K562 (cell line): ENCODE measurements at regions not wholly inside any gene's neighbourhood (a gene's known extent, or its start where the extent isn't known, plus 50 kb on each side); places are given as distances from the start of the nearest gene placed in this dataset.

Experiments used
- ATAC-seq: fragments of 200-7000 bp; cut with Tn5 transposase; 3 replicates; pipeline ENCODE4 v1.9.1; 2020; ENCODE audit warnings: moderate library complexity
- BruUV-seq: library from RNA; stranded (reverse); fragments of 400-500 nt; replicated peaks from 2 replicates; lab custom pipeline; 2021; lab: Mats Ljungman, UMichigan
- CTCF ChIA-PET: fragments of 300-600 bp; formaldehyde crosslinking; extraction: SDS; loops from one replicate; lab custom pipeline; 2021; ENCODE audit warnings: low intra/inter-chr PET ratio; lab: Yijun Ruan, JAX
- POLR2A ChIA-PET: fragments of 300-600, 350-650 bp; sonication (Branson Sonifier 250); formaldehyde crosslinking; extraction: SDS; loops from one replicate; lab custom pipeline; 2021; ENCODE audit warnings: antibody characterized with exemption, inconsistent platforms; lab: Yijun Ruan, JAX
- DNase-seq, 4 experiments: peaks; one replicate each; pipeline versions ENCODE4 v3.0.0 to v3.0.0-alpha.2; 2011 to 2018; ENCODE audit warnings: low spot score in 3 of 4, mixed read lengths in 3 of 4; ENCODE audit errors: extremely low read depth in 1 of 4
- FAIRE-seq: peaks from 2 replicates; lab custom pipeline; 2011; peaks lifted over from hg19 to GRCh38; lab: Jason Lieb, UNC
- H2AFZ ChIP-seq: 2 replicates; pipeline ENCODE4 v1.6.0; 2011; ENCODE audit warnings: low read depth, low read length, control low read depth, inconsistent platforms
- H3K27ac ChIP-seq: fragments of 200-600 bp; 3 replicates; pipeline ENCODE4 v1.8.0; 2011; ENCODE audit warnings: low read depth, mild to moderate bottlenecking, control low read depth, inconsistent platforms, low read length, moderate library complexity, mixed read lengths; ENCODE audit errors: extremely low read depth
- H3K27me3 ChIP-seq, 2 experiments: fragments of 300-600 bp in 1 of 2; 2 replicates in 1 of 2; 3 replicates in 1 of 2; pipeline versions ENCODE4 v1.6.0 to v1.8.0; 2011; ENCODE audit warnings: inconsistent platforms in 2 of 2, low read length in 2 of 2, mild to moderate bottlenecking in 1 of 2, mixed read lengths in 1 of 2, moderate library complexity in 1 of 2; ENCODE audit not compliant: control insufficient read depth in 2 of 2, insufficient read depth in 2 of 2
- H3K36me3 ChIP-seq: fragments of 300-600 bp; 3 replicates; pipeline ENCODE4 v1.8.0; 2011; ENCODE audit warnings: mild to moderate bottlenecking, low read length, inconsistent platforms; ENCODE audit not compliant: control insufficient read depth, insufficient read depth
- H3K4me1 ChIP-seq, 2 experiments: fragments of 200-600 bp in 1 of 2; replicated peaks in 1 of 2; 2 replicates in 1 of 2; 3 replicates in 1 of 2; pipeline versions ENCODE4 v1.5.1 to v1.8.0; 2011; ENCODE audit warnings: inconsistent platforms in 2 of 2, low read length in 2 of 2, mild to moderate bottlenecking in 1 of 2, mixed read lengths in 1 of 2, moderate library complexity in 1 of 2; ENCODE audit not compliant: control insufficient read depth in 2 of 2, insufficient read depth in 2 of 2
- H3K4me2 ChIP-seq: 2 replicates; pipeline ENCODE4 v1.6.1; 2011; ENCODE audit warnings: low read length, control low read depth, inconsistent platforms, mixed read lengths; ENCODE audit not compliant: insufficient read depth
- H3K4me3 ChIP-seq: fragments of 200-600 bp; sonication (generic), shearing (Covaris generic); 2 replicates; pipeline ENCODE4 v1.5.1; 2016; ENCODE audit warnings: control low read depth, inconsistent platforms
- H3K79me2 ChIP-seq: fragments of 200-600 bp; 3 replicates; pipeline ENCODE4 v1.8.0; 2011; ENCODE audit warnings: low read length, inconsistent platforms; ENCODE audit not compliant: control insufficient read depth, insufficient read depth
- H3K9ac ChIP-seq, 2 experiments: 2 replicates each; pipeline versions ENCODE4 v1.6.0 to v1.6.1; 2011; ENCODE audit warnings: low read depth in 2 of 2, low read length in 2 of 2, control low read depth in 1 of 2, inconsistent platforms in 1 of 2, mild to moderate bottlenecking in 1 of 2, mixed read lengths in 1 of 2; ENCODE audit not compliant: insufficient read depth in 1 of 2
- H3K9me1 ChIP-seq: one replicate; pipeline ENCODE4 v1.6.0; 2011; ENCODE audit warnings: inconsistent platforms, mild to moderate bottlenecking, low read length, moderate library complexity; ENCODE audit not compliant: control insufficient read depth, insufficient read depth
- H3K9me3 ChIP-seq: replicated peaks from 2 replicates; pipeline ENCODE4 v1.5.1; 2011; ENCODE audit warnings: low read depth, low read length, inconsistent platforms; ENCODE audit not compliant: control insufficient read depth, insufficient read depth
- H4K20me1 ChIP-seq: replicated peaks from 2 replicates; pipeline ENCODE4 v1.6.1; 2011; ENCODE audit warnings: low read length, inconsistent platforms, mixed read lengths; ENCODE audit not compliant: control insufficient read depth, insufficient read depth
- BCOR ChIP-seq: fragments of 450-650 bp; IDR thresholded peaks from 2 replicates; pipeline ENCODE4 v1.6.1; 2016
- BRF2 ChIP-seq: IDR thresholded peaks from 3 replicates; pipeline ENCODE4 v1.6.1; 2011; ENCODE audit warnings: borderline replicate concordance, mild to moderate bottlenecking; ENCODE audit not compliant: insufficient read length, insufficient read depth
- EHMT2 ChIP-seq: fragments of 450-650 bp; IDR thresholded peaks from 2 replicates; pipeline ENCODE4 v1.6.1; 2018; ENCODE audit warnings: antibody characterized with exemption
- ELF2 ChIP-seq: fragments of 250-450 bp; sonication (Bioruptor Pico); IDR thresholded peaks from 2 replicates; pipeline ENCODE4 v1.5.0; 2021; ENCODE audit warnings: mild to moderate bottlenecking
- HMG20A ChIP-seq: fragments of 450-650 bp; formaldehyde crosslinking; conservative IDR thresholded peaks from 2 replicates; pipeline ENCODE4 v1.4.0; 2020; ENCODE audit warnings: mild to moderate bottlenecking, mixed read lengths
- SNAPC5 ChIP-seq: fragments of 250-450 bp; sonication (Bioruptor Pico); IDR thresholded peaks from 2 replicates; pipeline ENCODE4 v1.8.0; 2021; ENCODE audit warnings: moderate library complexity, mild to moderate bottlenecking, inconsistent platforms
- SUPT5H ChIP-seq: fragments of 450-650 bp; IDR thresholded peaks from 2 replicates; pipeline ENCODE4 v1.6.1; 2016
- TAF15 ChIP-seq: fragments of 200-400 bp; formaldehyde crosslinking; IDR thresholded peaks from 2 replicates; pipeline ENCODE4 v1.6.1; 2017; ENCODE audit warnings: mild to moderate bottlenecking, low read depth, low read length, moderate library complexity
- ZNF140 ChIP-seq: fragments of 250-450 bp; sonication (Bioruptor Pico); IDR thresholded peaks from 2 replicates; pipeline ENCODE4 v1.8.0; 2021; ENCODE audit warnings: moderate library complexity, mild to moderate bottlenecking, inconsistent platforms
- ZNF165 ChIP-seq: fragments of 250-450 bp; sonication (Bioruptor Pico); IDR thresholded peaks from 2 replicates; pipeline ENCODE4 v1.4.0; 2020; ENCODE audit warnings: borderline replicate concordance
- ZNF274 ChIP-seq: IDR thresholded peaks from 2 replicates; pipeline ENCODE4 v1.6.1; 2011; ENCODE audit warnings: low read depth, mild to moderate bottlenecking, low read length, moderate library complexity, borderline replicate concordance
- ZNF282 ChIP-seq: sonication (generic); formaldehyde crosslinking; IDR thresholded peaks from 2 replicates; pipeline ENCODE4 v1.8.1; 2023; ENCODE audit warnings: missing genetic modification reagents
- ZNF316 ChIP-seq: fragments of 450-650 bp; IDR thresholded peaks from 2 replicates; pipeline ENCODE4 v1.6.1; 2016
- ZNF318 ChIP-seq, 2 experiments: fragments of 450-650 bp; IDR thresholded peaks; 2 replicates each; pipeline ENCODE4 v1.6.1; 2016; ENCODE audit warnings: mild to moderate bottlenecking in 2 of 2, borderline replicate concordance in 1 of 2, low read depth in 1 of 2, moderate library complexity in 1 of 2
- ZNF408 ChIP-seq: fragments of 250-450 bp; sonication (Bioruptor Pico); IDR thresholded peaks from 2 replicates; pipeline ENCODE4 v1.4.0; 2020; ENCODE audit warnings: low read depth, mild to moderate bottlenecking, moderate library complexity
- WGBS: fragments of 100-300 bp; shearing (Covaris generic); methylation state at CpG from one replicate; pipeline ENCODE4 v1.1.6; 2016; ENCODE audit warnings: low coverage, mixed read lengths; ENCODE audit not compliant: insufficient coverage; ENCODE audit errors: missing lambda C conversion rate; 5-methylcytosine and 5-hydroxymethylcytosine counted together
- in situ Hi-C: fragments of 300-500 bp; cut with MboI; formaldehyde crosslinking; loops from 4 replicates; pipeline ENCODE4 v1.15.0; 2018; ENCODE audit warnings: inconsistent platforms, mixed read lengths
- intact Hi-C: fragments of 100-400 bp; cut with micrococcal nuclease; formaldehyde crosslinking; loops from 2 replicates; pipeline ENCODE4 v1.14.2; 2022

GRCh38 chr13:72313546-72313945 lies 413.9 kb downstream of the MZT1 start:
- in situ Hi-C loops, result no loop called here
- Histone ChIP-seq H3K9me3 (no peaks in the 10 kb centered on the region), H3K36me3 (no peaks in the 10 kb centered on the region), H3K27ac (no peak overlapping the region), H3K4me1 (no peaks in the 10 kb centered on the region), H3K4me3 (no peak overlapping the region), H2AFZ (no peak overlapping the region), H3K79me2 (no peaks in the 10 kb centered on the region), H4K20me1 (no peaks in the 10 kb centered on the region), H3K9me1 (no peaks in the 10 kb centered on the region), H3K4me2 (no peak overlapping the region), H3K27me3 (no peaks in the 10 kb centered on the region), H3K9ac (no peak overlapping the region)
- 1% methylated on average over 6 of the region's 7 CpGs for WGBS
- DNase-seq (no peak), ATAC-seq (no peak), FAIRE-seq (no peak)
- POLR2A ChIA-PET, result no interaction called here
- BruUV-seq, result no TSS peak
- CTCF ChIA-PET, result no interaction called here
- intact Hi-C loops, result no loop called here
- TF ChIP-seq EHMT2 (no peak), ZNF282 (CRISPR knock-in tag) (no peak), ZNF318 (IDR thresholded peaks at IDR 0.05; ENCODE audit: borderline replicate concordance in 1 of 2, low read depth in 1 of 2) (no peak), HMG20A (no peak), ZNF316 (no peak), SUPT5H (no peak), ZNF408 (no peak), BRF2 (no peak), ZNF274 (no peak), TAF15 (no peak), ELF2 (no peak), ZNF165 (CRISPR knock-in tag) (no peak), ZNF140 (CRISPR knock-in tag) (no peak), SNAPC5 (CRISPR knock-in tag) (no peak), BCOR (no peak)
